Type B pancreatic cell (in vitro differentiated cells): ENCODE measurements at regions not wholly inside any gene's neighbourhood (a gene's known extent, or its start where the extent isn't known, plus 50 kb on each side); places are given as distances from the start of the nearest gene placed in this dataset.

Experiments used
- DNase-seq: peaks from one replicate; pipeline ENCODE4 v3.0.0; 2021; ENCODE audit warnings: mixed read lengths; ENCODE audit not compliant: unreplicated experiment; ENCODE audit errors: extremely low spot score
- H3K27ac Mint-ChIP-seq: 2 replicates; pipeline ENCODE4 v1.8.0; 2021; ENCODE audit warnings: mild to moderate bottlenecking, mixed read lengths
- H3K27me3 Mint-ChIP-seq: 2 replicates; pipeline ENCODE4 v1.8.0; 2021; ENCODE audit warnings: mixed read lengths
- H3K36me3 Mint-ChIP-seq: 2 replicates; pipeline ENCODE4 v1.8.0; 2021; ENCODE audit warnings: mixed read lengths
- H3K4me1 Mint-ChIP-seq: one replicate; pipeline ENCODE4 v1.8.0; 2021; ENCODE audit warnings: mixed read lengths; ENCODE audit not compliant: unreplicated experiment
- H3K4me3 Mint-ChIP-seq: 2 replicates; pipeline ENCODE4 v1.8.0; 2021; ENCODE audit warnings: mild to moderate bottlenecking, mixed read lengths
- H3K9me3 Mint-ChIP-seq: 2 replicates; pipeline ENCODE4 v1.8.0; 2021; ENCODE audit warnings: mixed read lengths
- TF ChIP-seq, protein P1 (sequence below): fragments of 200-600 bp; sonication (generic); conservative IDR thresholded peaks from 2 replicates; pipeline ENCODE4 v1.5.0; 2021; ENCODE audit warnings: antibody characterized with exemption, mild to moderate bottlenecking

DNA sequence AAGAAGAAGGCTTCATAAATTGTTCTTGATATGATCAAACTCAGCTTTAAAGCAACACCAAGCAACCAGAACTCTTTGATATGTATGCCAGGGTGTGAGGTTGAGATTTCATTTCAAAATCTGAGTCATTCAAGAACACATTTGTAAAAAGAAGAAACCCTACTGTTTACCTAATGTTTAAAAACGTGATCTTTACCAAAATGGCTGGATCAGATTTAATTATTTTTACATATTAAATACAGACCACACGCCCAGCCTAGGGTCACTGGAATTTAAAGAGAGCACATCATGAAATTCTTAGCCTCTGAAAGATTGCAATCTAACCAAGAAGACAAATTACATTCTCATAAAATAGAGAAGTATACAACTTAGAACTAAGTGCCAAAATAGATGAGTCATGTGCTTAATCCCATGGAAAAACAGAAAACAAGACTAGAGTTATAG, 206.8 kb upstream of the SMLR1 start:
- DNase-seq = no peak
- no peak overlapping the region for H3K4me3 Mint-ChIP-seq
- H3K27ac Mint-ChIP-seq = no peak overlapping the region
- TF ChIP-seq, protein P1, sequence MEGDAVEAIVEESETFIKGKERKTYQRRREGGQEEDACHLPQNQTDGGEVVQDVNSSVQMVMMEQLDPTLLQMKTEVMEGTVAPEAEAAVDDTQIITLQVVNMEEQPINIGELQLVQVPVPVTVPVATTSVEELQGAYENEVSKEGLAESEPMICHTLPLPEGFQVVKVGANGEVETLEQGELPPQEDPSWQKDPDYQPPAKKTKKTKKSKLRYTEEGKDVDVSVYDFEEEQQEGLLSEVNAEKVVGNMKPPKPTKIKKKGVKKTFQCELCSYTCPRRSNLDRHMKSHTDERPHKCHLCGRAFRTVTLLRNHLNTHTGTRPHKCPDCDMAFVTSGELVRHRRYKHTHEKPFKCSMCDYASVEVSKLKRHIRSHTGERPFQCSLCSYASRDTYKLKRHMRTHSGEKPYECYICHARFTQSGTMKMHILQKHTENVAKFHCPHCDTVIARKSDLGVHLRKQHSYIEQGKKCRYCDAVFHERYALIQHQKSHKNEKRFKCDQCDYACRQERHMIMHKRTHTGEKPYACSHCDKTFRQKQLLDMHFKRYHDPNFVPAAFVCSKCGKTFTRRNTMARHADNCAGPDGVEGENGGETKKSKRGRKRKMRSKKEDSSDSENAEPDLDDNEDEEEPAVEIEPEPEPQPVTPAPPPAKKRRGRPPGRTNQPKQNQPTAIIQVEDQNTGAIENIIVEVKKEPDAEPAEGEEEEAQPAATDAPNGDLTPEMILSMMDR = no peak
- H3K9me3 Mint-ChIP-seq = no peaks in the 10 kb centered on the region
- peaks cover 4% of the 10 kb centered on the region for H3K36me3 Mint-ChIP-seq
- H3K4me1 Mint-ChIP-seq = peaks cover 5% of the 10 kb centered on the region
- H3K27me3 Mint-ChIP-seq = no peaks in the 10 kb centered on the region

DNA sequence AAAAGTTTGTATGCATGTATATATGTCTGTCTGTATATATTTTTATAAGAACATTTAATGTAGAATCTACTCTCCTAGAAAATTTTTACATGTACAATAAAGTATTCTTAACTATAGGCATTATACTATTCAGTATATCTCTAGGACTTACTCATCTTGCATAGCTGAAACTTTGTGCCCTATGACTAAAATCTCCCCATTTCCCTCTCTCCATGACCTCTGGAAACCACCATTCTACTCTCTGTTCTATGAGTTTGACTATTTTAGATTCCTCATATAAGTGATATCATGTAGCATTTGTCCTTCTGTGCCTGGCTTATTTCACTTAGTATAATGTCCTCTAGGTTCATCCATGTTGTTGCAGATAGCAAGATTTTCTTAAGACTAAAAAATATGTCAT, 205.1 kb upstream of the SMLR1 start:
- Mint-ChIP-seq H3K36me3 (peaks cover 4% of the 10 kb centered on the region), H3K27me3 (no peaks in the 10 kb centered on the region), H3K27ac (no peak overlapping the region), H3K4me3 (no peak overlapping the region), H3K4me1 (peaks cover 14% of the 10 kb centered on the region), H3K9me3 (no peaks in the 10 kb centered on the region)
- TF ChIP-seq, protein P1 = no peak
- DNase-seq = no peak

DNA sequence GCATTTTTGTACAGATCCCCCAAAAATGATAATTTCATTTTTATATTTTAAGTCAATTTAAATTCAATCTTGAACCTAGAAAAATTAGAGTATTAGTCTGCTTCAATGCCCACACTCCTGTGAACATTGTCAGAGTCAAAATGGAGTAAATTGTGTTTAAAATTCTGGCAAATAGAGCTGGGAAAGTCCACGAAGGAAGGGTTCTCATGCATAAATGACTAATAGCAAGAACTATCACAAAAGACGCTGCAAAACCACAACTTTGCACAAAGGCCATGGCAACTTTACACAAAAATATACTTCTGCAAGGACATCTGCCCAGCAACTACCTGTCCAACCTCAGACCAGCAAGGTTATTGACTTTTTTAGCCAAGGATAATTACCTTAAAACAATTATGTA, 203.2 kb upstream of the SMLR1 start:
- Mint-ChIP-seq H3K9me3 (no peaks in the 10 kb centered on the region), H3K27ac (no peak overlapping the region), H3K4me3 (no peak overlapping the region), H3K36me3 (peaks cover 4% of the 10 kb centered on the region), H3K27me3 (no peaks in the 10 kb centered on the region), H3K4me1 (peaks cover 14% of the 10 kb centered on the region)
- no peak for DNase-seq
- TF ChIP-seq, protein P1 = no peak

DNA sequence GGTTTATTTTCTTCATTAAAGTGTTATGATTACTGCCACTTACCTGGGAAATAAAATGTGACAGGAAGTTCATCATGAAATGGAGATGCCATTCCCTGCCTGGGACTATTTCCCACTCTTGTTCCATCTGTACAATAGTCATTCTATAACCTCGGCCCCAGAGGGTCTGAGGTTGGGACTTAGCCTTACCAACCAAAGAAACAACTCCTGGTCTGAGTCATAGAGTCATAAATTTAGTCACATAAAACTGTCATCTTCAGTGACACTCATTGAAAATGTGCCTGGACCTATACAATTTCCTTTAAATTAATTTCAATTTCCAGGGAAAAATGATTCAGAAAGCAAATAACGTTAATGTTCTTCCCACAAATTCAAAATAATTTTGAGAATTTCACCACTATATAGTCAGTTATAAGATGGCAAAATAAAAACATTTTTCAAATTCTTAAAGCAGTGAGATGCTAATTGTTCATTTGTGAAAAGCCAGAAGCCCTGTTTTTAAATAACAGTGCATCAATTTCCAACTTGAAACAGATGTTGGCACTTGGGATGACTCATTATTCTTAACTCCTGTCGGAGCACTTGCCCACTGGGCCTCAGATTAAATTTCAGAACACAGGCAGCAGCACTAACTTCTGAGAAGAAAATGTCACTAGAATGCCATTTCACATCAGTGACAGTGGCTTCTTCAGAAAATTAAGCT, 201.2 kb upstream of the SMLR1 start:
- Mint-ChIP-seq H3K4me3 (no peak overlapping the region), H3K36me3 (peaks cover 4% of the 10 kb centered on the region), H3K27me3 (peaks cover 4% of the 10 kb centered on the region), H3K9me3 (no peaks in the 10 kb centered on the region), H3K4me1 (peaks cover 14% of the 10 kb centered on the region), H3K27ac (no peak overlapping the region)
- TF ChIP-seq, protein P1 = no peak
- no peak for DNase-seq

DNA sequence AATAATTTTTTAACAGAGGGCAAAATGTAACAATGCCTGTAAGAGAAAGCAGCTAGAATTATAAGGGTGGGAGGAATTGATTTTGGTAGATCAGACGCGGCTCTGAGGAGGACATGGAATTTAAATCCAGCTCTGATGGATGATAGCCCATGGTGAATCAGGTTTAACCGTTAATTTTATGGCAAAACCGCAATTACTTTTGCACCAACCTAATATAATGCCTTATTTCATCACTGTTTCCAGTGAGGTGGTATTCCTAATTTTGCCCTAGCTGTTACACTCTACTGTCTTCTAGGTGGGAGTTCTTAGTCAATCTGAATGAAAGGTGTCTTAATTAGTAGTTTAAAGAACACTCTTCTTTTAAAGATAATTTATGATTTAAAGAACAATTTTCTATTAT, 198.3 kb upstream of the SMLR1 start:
- Mint-ChIP-seq H3K27ac (no peak overlapping the region), H3K9me3 (no peaks in the 10 kb centered on the region), H3K4me3 (no peak overlapping the region), H3K4me1 (peaks cover 19% of the 10 kb centered on the region), H3K36me3 (no peaks in the 10 kb centered on the region), H3K27me3 (peaks cover 8% of the 10 kb centered on the region)
- TF ChIP-seq, protein P1 = no peak
- no peak for DNase-seq
